ENCODE measurements at regions not wholly inside any gene's neighbourhood (a gene's known extent, or its start where the extent isn't known, plus 50 kb on each side); places are given as distances from the start of the nearest gene placed in this dataset.

- H3K79me2 ChIP-seq (ENCODE audit: insufficient read depth), result no peaks in the 10 kb centered on the region
- H3F3A ChIP-seq (replicated peaks; ENCODE audit: insufficient read depth), result no peaks in the 10 kb centered on the region
- CTCF ChIA-PET, result interaction anchor here (1.4 to 3.9 kb wide), 4 partner anchors 11 to 353 kb away, joined by 3 to 34 read pairs (median 9); no protein-coding TSS in a partner anchor
- no peaks in the 10 kb centered on the region; the same call in 1 of the 2 replicates for H3K9me3 ChIP-seq
- no peaks in the 10 kb centered on the region for H3K27me3 ChIP-seq (ENCODE audit: insufficient read depth)
- TF ChIP-seq GABPA (IDR thresholded peaks at IDR 0.05; ENCODE audit: low read depth) (no peak), GATA2 (CRISPR knock-in tag; IDR thresholded peaks at IDR 0.05) (no peak), TCF12 (IDR thresholded peaks at IDR 0.05) (no peak), RFX5 (IDR thresholded peaks at IDR 0.05; ENCODE audit: low read length) (no peak), USF2 (IDR thresholded peaks at IDR 0.05; ENCODE audit: borderline replicate concordance, low read depth, low read length) (no peak), JUND (IDR thresholded peaks at IDR 0.05) (no peak), MAX (IDR thresholded peaks at IDR 0.05; ENCODE audit: low read depth) (no peak), USF1 (IDR thresholded peaks at IDR 0.05; ENCODE audit: borderline replicate concordance, low read depth) (no peak), TAF1 (IDR thresholded peaks at IDR 0.05; ENCODE audit: borderline replicate concordance, low read depth, low read length) (no peak)
- no peak overlapping the region for H3K9ac ChIP-seq
- H3K27ac ChIP-seq (ENCODE audit: low read depth in 2 of 2, low read length in 1 of 2), result no peak overlapping the region
- H3K4me1 ChIP-seq (ENCODE audit: control insufficient read depth in 1 of 2, insufficient read depth in 2 of 2, low read depth in 1 of 2, low read length in 1 of 2), result peaks cover 0 to 3% of the 10 kb centered on the region in 2 experiments; a peak in 2 of 4 replicates
- no peak overlapping the region for H3K4me2 ChIP-seq
- no peak for DNase-seq
- no peaks in the 10 kb centered on the region for H3K36me3 ChIP-seq (replicated peaks in 1 of 2; ENCODE audit: control insufficient read depth in 1 of 2, insufficient read depth in 2 of 2, low read length in 1 of 2)
- H3K4me3 ChIP-seq (ENCODE audit: low read depth in 2 of 2, low read length in 1 of 2), result no peak overlapping the region
- H3K9me2 ChIP-seq, result no peaks in the 10 kb centered on the region
- WGBS (ENCODE audit: low lambda C conversion rate), result 79% methylated on average over 2 of the region's 2 CpGs
- POLR2A ChIA-PET, result no interaction called here
- no peak overlapping the region for H2AFZ ChIP-seq (ENCODE audit: low read depth)
- no peaks in the 10 kb centered on the region for H4K20me1 ChIP-seq (ENCODE audit: insufficient read depth)
Measured at GRCh38 chr6:133183691-133184090, 57.5 kb upstream of the EYA4 start.

- POLR2A ChIA-PET, result no interaction called here
- no peak overlapping the region for H3K9ac ChIP-seq
- no peak overlapping the region for H3K4me3 ChIP-seq (ENCODE audit: low read depth in 2 of 2, low read length in 1 of 2)
- DNase-seq, result no peak
- H3K36me3 ChIP-seq (replicated peaks in 1 of 2; ENCODE audit: control insufficient read depth in 1 of 2, insufficient read depth in 2 of 2, low read length in 1 of 2), result no peaks in the 10 kb centered on the region
- WGBS (ENCODE audit: low lambda C conversion rate), result 45% methylated on average over 2 of the region's 2 CpGs
- CTCF ChIA-PET, result interaction anchor here (0.6 to 3.9 kb wide), 33 partner anchors 10 to 739 kb away, joined by 3 to 34 read pairs (median 4); no protein-coding TSS in a partner anchor
- no peaks in the 10 kb centered on the region for H3F3A ChIP-seq (replicated peaks; ENCODE audit: insufficient read depth)
- no peaks in the 10 kb centered on the region for H3K27me3 ChIP-seq (ENCODE audit: insufficient read depth)
- TF ChIP-seq POLR2AphosphoS5 (IDR thresholded peaks at IDR 0.05; ENCODE audit: low read depth, low read length) (no peak), REST (IDR thresholded peaks at IDR 0.05; ENCODE audit: low read depth, low read length) (no peak), MXI1 (IDR thresholded peaks at IDR 0.05; ENCODE audit: low read depth, low read length) (no peak), JUND (IDR thresholded peaks at IDR 0.05) (no peak), RAD21 (IDR thresholded peaks at IDR 0.05; ENCODE audit: low read length) (peak; percentile 65), RXRA (IDR thresholded peaks at IDR 0.05; ENCODE audit: borderline replicate concordance, low read depth) (no peak), CTCF (IDR thresholded peaks at IDR 0.05) (peak; percentile 78)
- no peaks in the 10 kb centered on the region for H3K79me2 ChIP-seq (ENCODE audit: insufficient read depth)
- no peaks in the 10 kb centered on the region for H4K20me1 ChIP-seq (ENCODE audit: insufficient read depth)
- H3K4me1 ChIP-seq (ENCODE audit: control insufficient read depth in 1 of 2, insufficient read depth in 2 of 2, low read depth in 1 of 2, low read length in 1 of 2), result peaks cover 0 to 3% of the 10 kb centered on the region in 2 experiments; a peak in 2 of 4 replicates
- H3K9me3 ChIP-seq, result no peaks in the 10 kb centered on the region
- H3K4me2 ChIP-seq, result no peak overlapping the region
- H3K9me2 ChIP-seq, result no peaks in the 10 kb centered on the region
- no peak overlapping the region for H3K27ac ChIP-seq (ENCODE audit: low read depth in 2 of 2, low read length in 1 of 2)
- H2AFZ ChIP-seq (ENCODE audit: low read depth), result no peak overlapping the region
Measured at GRCh38 chr6:133184798-133185372, 56.3 kb upstream of the EYA4 start.

All from SK-N-SH (cell line).